Coronary artery (tissue), 2 donors: ENCODE measurements at regions not wholly inside any gene's neighbourhood (a gene's known extent, or its start where the extent isn't known, plus 50 kb on each side); places are given as distances from the start of the nearest gene placed in this dataset.

Experiments used
- DNase-seq: peaks from one replicate; pipeline ENCODE4 v3.0.0-alpha.2; 2017; ENCODE audit warnings: low spot score
- H3K27ac ChIP-seq, 2 donors: fragments of 200-600 bp; sonication (generic); one replicate each; pipeline ENCODE4 v1.5.1; 2016 to 2019
- H3K4me3 ChIP-seq: fragments of 200-600 bp; sonication (generic); 2 replicates; pipeline ENCODE4 v1.5.1; 2016; ENCODE audit warnings: mild to moderate bottlenecking, moderate library complexity
- TF ChIP-seq, protein P1 (sequence below): fragments of 200-600 bp; sonication (generic); IDR thresholded peaks from one replicate; pipeline ENCODE4 v1.5.1; 2019; ENCODE audit warnings: antibody characterized with exemption

DNA sequence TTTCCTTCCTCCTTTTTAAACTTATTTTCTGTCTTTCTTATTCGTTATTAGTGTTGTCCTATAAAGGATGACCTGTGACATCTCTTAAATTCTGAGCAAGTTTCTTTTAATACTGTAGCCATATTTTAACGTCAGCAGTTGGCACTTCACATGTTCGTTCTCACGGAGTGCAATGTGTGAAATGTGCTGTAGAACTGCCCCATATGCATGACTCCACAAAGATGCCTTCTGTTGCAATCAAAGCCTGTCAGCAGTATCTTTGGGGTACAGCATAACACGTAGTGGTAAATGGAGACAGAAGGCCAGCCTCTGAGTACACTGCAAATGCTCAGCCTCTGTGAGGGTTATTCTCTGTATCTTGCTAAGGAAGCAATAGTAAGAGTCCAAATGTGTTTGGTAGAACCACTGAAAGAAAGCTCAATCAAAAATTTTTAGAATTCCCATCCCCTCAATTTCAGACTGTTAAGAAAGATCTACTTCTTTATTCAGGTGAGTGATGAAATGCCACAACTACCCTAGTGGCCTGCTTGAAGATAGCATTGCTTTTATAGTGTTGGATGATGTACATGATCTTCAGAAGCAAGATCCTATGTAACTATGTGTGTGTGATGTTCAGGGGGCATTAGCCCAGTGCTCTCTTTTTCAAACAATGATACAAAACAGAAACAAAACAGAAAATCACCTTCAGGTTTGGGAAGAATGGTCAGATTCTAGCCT, 277.7 kb downstream of the TMEM167A start:
- Histone ChIP-seq H3K4me3 (no peak overlapping the region), H3K27ac (peak overlapping the region in 1 of 2 donors; percentile 43)
- TF ChIP-seq, protein P1, sequence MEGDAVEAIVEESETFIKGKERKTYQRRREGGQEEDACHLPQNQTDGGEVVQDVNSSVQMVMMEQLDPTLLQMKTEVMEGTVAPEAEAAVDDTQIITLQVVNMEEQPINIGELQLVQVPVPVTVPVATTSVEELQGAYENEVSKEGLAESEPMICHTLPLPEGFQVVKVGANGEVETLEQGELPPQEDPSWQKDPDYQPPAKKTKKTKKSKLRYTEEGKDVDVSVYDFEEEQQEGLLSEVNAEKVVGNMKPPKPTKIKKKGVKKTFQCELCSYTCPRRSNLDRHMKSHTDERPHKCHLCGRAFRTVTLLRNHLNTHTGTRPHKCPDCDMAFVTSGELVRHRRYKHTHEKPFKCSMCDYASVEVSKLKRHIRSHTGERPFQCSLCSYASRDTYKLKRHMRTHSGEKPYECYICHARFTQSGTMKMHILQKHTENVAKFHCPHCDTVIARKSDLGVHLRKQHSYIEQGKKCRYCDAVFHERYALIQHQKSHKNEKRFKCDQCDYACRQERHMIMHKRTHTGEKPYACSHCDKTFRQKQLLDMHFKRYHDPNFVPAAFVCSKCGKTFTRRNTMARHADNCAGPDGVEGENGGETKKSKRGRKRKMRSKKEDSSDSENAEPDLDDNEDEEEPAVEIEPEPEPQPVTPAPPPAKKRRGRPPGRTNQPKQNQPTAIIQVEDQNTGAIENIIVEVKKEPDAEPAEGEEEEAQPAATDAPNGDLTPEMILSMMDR = no peak
- DNase-seq = no peak

DNA sequence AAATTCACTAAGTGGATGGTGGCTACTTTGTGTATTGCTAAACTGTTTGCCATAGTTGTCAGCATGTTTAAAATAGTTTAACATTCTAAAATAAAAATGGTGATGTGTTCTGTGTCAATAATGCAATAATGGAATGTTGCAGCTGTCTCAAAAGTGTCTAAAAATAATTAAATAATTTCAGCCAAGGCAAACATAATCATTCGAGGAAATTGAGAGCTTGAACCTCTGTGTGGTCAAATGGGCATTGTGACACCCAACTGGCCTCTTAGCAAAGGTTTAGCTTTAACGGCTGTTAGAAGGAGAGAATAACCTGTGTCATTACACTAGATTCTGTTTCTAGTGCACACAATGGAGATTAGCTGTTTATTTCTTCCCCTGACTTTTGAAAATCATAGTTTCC, 278.5 kb downstream of the TMEM167A start:
- H3K4me3 ChIP-seq = no peak overlapping the region
- TF ChIP-seq, protein P1 = no peak
- no peak for DNase-seq
- H3K27ac ChIP-seq = peak overlapping the region in 1 of 2 donors; percentile 20

DNA sequence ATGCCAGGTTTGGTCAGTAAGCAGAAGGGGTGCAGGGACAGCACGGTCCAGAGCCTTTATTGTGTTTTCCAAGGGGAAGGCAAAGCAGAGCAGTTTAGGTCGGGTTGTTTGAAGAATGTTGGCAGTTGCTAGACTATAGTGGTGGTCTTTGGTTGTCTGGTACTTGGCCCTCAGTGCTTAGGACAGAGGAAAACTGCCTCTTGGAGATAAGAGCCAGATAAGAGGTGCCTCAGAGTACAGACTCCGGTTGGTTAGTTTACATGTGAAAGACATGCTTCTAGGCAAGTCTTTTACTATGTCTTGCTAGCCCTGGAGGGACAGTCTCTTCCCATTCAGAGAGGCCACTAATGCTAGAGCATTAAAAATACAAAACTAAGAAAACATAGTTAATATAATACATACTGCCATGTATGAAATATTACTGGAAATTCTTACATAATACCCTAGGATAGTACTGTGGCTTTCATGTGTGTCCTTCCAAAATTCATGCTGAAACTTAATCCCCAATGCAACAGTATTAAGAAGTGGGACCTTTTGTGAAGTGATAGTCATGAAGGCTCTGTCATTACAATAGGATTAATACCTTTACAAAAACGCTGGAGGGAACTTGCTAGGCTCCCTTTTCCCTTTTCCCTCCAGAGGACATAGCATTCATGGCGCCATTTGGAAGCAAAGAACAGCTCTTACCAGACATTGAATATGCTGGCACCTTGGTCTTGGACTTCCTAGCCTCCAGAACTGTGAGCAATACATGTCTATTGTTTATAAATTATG, 280.4 kb downstream of the TMEM167A start:
- TF ChIP-seq, protein P1 = no peak
- H3K4me3 ChIP-seq = no peak overlapping the region
- DNase-seq = no peak
- H3K27ac ChIP-seq = no peak overlapping the region

DNA sequence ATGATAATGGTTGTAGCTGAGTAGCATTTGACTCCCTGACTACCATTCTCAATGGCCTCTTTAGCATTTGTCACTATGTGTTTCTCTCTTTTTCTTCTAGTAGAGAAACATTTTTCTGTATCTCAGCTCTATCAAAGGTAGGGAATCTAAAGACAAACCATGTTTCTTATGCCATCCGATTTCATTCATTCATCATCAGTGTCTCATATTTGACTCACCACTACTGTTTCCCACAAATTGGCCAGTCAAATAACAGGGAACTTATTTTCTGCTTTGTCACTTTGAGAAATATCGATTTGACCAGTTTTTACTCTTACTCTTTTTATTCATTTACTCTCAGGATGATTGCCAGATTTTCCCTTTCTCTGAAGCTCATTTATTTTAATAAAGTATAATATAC, 282.3 kb downstream of the TMEM167A start:
- TF ChIP-seq, protein P1 = no peak
- Histone ChIP-seq H3K27ac (no peak overlapping the region), H3K4me3 (no peak overlapping the region)
- no peak for DNase-seq

DNA sequence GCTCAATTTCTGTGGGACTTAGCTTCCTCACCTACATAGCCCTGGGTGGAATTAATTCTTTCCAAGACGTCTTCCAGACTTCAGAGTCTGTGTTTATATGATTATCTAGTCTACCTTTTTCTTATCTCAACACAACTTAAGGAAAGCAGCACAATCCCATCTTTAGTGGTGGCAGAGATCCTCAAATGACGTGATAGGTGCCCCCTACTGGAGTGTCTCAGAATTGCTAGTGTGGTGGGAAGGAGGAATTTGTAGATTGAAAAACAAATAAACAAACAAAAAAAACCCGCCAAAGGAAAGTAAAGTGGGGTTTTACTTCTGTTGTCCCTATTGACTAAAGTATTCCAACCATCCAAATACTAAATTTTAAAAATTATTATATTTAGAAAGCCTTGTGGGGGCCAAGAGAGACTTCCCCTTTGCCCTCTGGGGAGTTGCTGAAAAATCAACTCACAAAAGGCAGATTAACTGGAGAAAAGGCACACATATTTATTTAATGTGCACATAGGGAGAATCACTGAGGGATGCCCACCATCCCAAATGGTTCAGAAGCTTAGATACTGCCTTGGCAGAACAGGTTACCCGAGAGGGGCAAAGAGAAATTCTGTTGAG, 283.3 kb downstream of the TMEM167A start:
- TF ChIP-seq, protein P1 = peak; percentile 22

DNA sequence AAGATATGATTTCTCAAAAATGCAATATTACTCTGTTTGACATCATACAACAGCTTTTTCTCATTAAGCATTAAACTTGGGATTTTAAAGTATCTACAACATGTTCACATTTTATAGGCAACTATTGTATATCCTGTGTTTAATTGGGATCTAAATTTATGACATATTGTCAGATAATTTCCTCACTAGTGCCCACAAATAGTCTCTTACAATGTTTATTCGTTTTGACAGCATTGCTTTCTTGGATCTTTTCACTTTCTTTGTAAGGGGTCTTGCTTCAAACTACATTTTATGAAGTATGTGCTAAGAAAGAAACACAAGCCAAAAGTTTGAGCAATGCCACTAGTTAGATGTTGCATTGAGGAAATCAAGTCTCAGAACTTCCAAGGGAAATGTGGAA, 285.1 kb downstream of the TMEM167A start:
- H3K4me3 ChIP-seq = no peak overlapping the region
- TF ChIP-seq, protein P1 = no peak
- no peak for DNase-seq
- H3K27ac ChIP-seq = no peak overlapping the region

More for the DNA sequence above, 283.3 kb downstream of the TMEM167A start:
- no peak overlapping the region for H3K4me3 ChIP-seq
- DNase-seq = no peak
- no peak overlapping the region for H3K27ac ChIP-seq
